ENCODE measurements at regions not wholly inside any gene's neighbourhood (a gene's known extent, or its start where the extent isn't known, plus 50 kb on each side); places are given as distances from the start of the nearest gene placed in this dataset.

- H3K36me3 ChIP-seq = no peaks in the 10 kb centered on the region
- ATAC-seq = no peak
- intact Hi-C loops (cut with DNase I; ENCODE audit: low total_unique reads) (no loop called here), in situ Hi-C loops (cut with MboI; ENCODE audit: low sequenced_read_pairs in 4 of 4) (no loop called here)
- H3K4me3 ChIP-seq = no peak overlapping the region
- no peaks in the 10 kb centered on the region for H3K9me3 ChIP-seq
- peaks cover 0 to 16% (median 4%) of the 10 kb centered on the region in 3 donors for H3K27me3 ChIP-seq
- no peak overlapping the region for H3K27ac ChIP-seq
- peaks cover 0 to 7% of the 10 kb centered on the region in 2 donors for H3K4me1 ChIP-seq
- DNase-seq = no peak
- TF ChIP-seq POLR2A (IDR thresholded peaks at IDR 0.05) (no peak), CTCF (IDR thresholded peaks at IDR 0.05 in 4 of 5, conservative IDR thresholded peaks at IDR 0.05 in 1 of 5) (no peak)
Observed at GRCh38 chr10:42952931-42953683, 123.8 kb upstream of the RET start.

- Histone ChIP-seq H3K27me3 (peaks cover 0 to 16% (median 4%) of the 10 kb centered on the region in 3 donors), H3K27ac (no peak overlapping the region), H3K36me3 (no peaks in the 10 kb centered on the region), H3K4me3 (no peak overlapping the region), H3K4me1 (peaks cover 0 to 7% of the 10 kb centered on the region in 2 donors), H3K9me3 (no peaks in the 10 kb centered on the region)
- in situ Hi-C loops (cut with MboI; ENCODE audit: low sequenced_read_pairs in 4 of 4) (no loop called here), intact Hi-C loops (cut with DNase I; ENCODE audit: low total_unique reads) (no loop called here)
- no peak for ATAC-seq
- no peak for DNase-seq
- TF ChIP-seq POLR2A (IDR thresholded peaks at IDR 0.05) = no peak
Observed at GRCh38 chr10:42953684-42954674, 122.9 kb upstream of the RET start.

GRCh38 chr10:42954766-42955492 lies 121.9 kb upstream of the RET start:
- no peak for TF ChIP-seq POLR2A (IDR thresholded peaks at IDR 0.05)
- TF ChIP-seq CTCF (IDR thresholded peaks at IDR 0.05 in 4 of 5, conservative IDR thresholded peaks at IDR 0.05 in 1 of 5) = no peak
- Histone ChIP-seq H3K4me3 (no peak overlapping the region), H3K27me3 (peaks cover 0 to 16% (median 0%) of the 10 kb centered on the region in 3 donors), H3K9me3 (no peaks in the 10 kb centered on the region), H3K36me3 (no peaks in the 10 kb centered on the region), H3K4me1 (peaks cover 0 to 11% of the 10 kb centered on the region in 2 donors), H3K27ac (no peak overlapping the region)
- no peak for ATAC-seq
- intact Hi-C loops (cut with DNase I; ENCODE audit: low total_unique reads) (no loop called here), in situ Hi-C loops (cut with MboI; ENCODE audit: low sequenced_read_pairs in 4 of 4) (no loop called here)
- no peak for DNase-seq

GRCh38 chr10:42955493-42955889 lies 121.4 kb upstream of the RET start:
- Histone ChIP-seq H3K9me3 (no peaks in the 10 kb centered on the region), H3K27ac (no peak overlapping the region), H3K27me3 (peaks cover 0 to 14% (median 0%) of the 10 kb centered on the region in 3 donors), H3K4me1 (peaks cover 0 to 17% of the 10 kb centered on the region in 2 donors), H3K4me3 (no peak overlapping the region), H3K36me3 (no peaks in the 10 kb centered on the region)
- DNase-seq (no peak), ATAC-seq (no peak)
- intact Hi-C loops (cut with DNase I; ENCODE audit: low total_unique reads) = no loop called here
- no peak for TF ChIP-seq POLR2A (IDR thresholded peaks at IDR 0.05)
- no peak for TF ChIP-seq CTCF (IDR thresholded peaks at IDR 0.05 in 4 of 5, conservative IDR thresholded peaks at IDR 0.05 in 1 of 5)
- in situ Hi-C loops (cut with MboI; ENCODE audit: low sequenced_read_pairs in 4 of 4) = no loop called here
